Activated T-cell treated with anti-CD3 and anti-CD28 coated beads, Interleukin-2, amount 50 U/mL, for 24 hours (primary cell): ENCODE measurements at regions not wholly inside any gene's neighbourhood (a gene's known extent, or its start where the extent isn't known, plus 50 kb on each side); places are given as distances from the start of the nearest gene placed in this dataset.

Experiments used
- DNase-seq: peaks from one replicate; pipeline ENCODE4 v3.0.0-alpha.2; 2020
- H3K27ac Mint-ChIP-seq: 2 replicates; pipeline ENCODE4 v1.8.0; 2020; ENCODE audit warnings: mild to moderate bottlenecking, mixed read lengths
- H3K27me3 Mint-ChIP-seq: 2 replicates; pipeline ENCODE4 v1.8.0; 2020; ENCODE audit warnings: mixed read lengths
- H3K36me3 Mint-ChIP-seq: 2 replicates; pipeline ENCODE4 v1.8.0; 2020; ENCODE audit warnings: low read depth, mixed read lengths
- H3K4me1 Mint-ChIP-seq: 2 replicates; pipeline ENCODE4 v1.8.0; 2020; ENCODE audit warnings: low read depth, mixed read lengths
- H3K4me3 Mint-ChIP-seq: 2 replicates; pipeline ENCODE4 v1.8.0; 2020; ENCODE audit warnings: mild to moderate bottlenecking, moderate library complexity, mixed read lengths
- H3K9me3 Mint-ChIP-seq: 2 replicates; pipeline ENCODE4 v1.8.0; 2020; ENCODE audit warnings: mixed read lengths

- Mint-ChIP-seq H3K4me1 (peaks cover 4% of the 10 kb centered on the region), H3K9me3 (no peaks in the 10 kb centered on the region), H3K36me3 (no peaks in the 10 kb centered on the region)
These were observed 166.4 kb upstream of the LRIG1 start for GRCh38 chr3:66667263-66667662.

GRCh38 chr3:66671291-66671690, 170.5 kb upstream of the LRIG1 start:
- H3K4me3 Mint-ChIP-seq, result no peak overlapping the region
- H3K9me3 Mint-ChIP-seq, result no peaks in the 10 kb centered on the region
- DNase-seq, result no peak
- no peaks in the 10 kb centered on the region for H3K27me3 Mint-ChIP-seq
- H3K27ac Mint-ChIP-seq, result no peak overlapping the region
- H3K4me1 Mint-ChIP-seq, result peaks cover 4% of the 10 kb centered on the region
- no peaks in the 10 kb centered on the region for H3K36me3 Mint-ChIP-seq

More at GRCh38 chr3:66667263-66667662, 166.4 kb upstream of the LRIG1 start:
- Mint-ChIP-seq H3K4me3 (no peak overlapping the region), H3K27me3 (no peaks in the 10 kb centered on the region), H3K27ac (no peak overlapping the region)
- no peak for DNase-seq

- Mint-ChIP-seq H3K27ac (no peak overlapping the region), H3K27me3 (no peaks in the 10 kb centered on the region), H3K9me3 (no peaks in the 10 kb centered on the region), H3K4me3 (no peak overlapping the region), H3K4me1 (peaks cover 4% of the 10 kb centered on the region), H3K36me3 (no peaks in the 10 kb centered on the region)
- no peak for DNase-seq
These were observed 172.0 kb upstream of the LRIG1 start for GRCh38 chr3:66672830-66673229.

GRCh38 chr3:66673293-66673692, 172.5 kb upstream of the LRIG1 start:
- no peak for DNase-seq
- no peak overlapping the region for H3K4me3 Mint-ChIP-seq
- H3K27me3 Mint-ChIP-seq, result no peaks in the 10 kb centered on the region
- no peaks in the 10 kb centered on the region for H3K36me3 Mint-ChIP-seq
- no peaks in the 10 kb centered on the region for H3K9me3 Mint-ChIP-seq
- H3K4me1 Mint-ChIP-seq, result peaks cover 4% of the 10 kb centered on the region
- H3K27ac Mint-ChIP-seq, result no peak overlapping the region

- Mint-ChIP-seq H3K9me3 (no peaks in the 10 kb centered on the region), H3K4me1 (peaks cover 4% of the 10 kb centered on the region), H3K27ac (no peak overlapping the region), H3K4me3 (no peak overlapping the region), H3K27me3 (peaks cover 9% of the 10 kb centered on the region), H3K36me3 (no peaks in the 10 kb centered on the region)
- DNase-seq, result no peak
These were observed 174.5 kb upstream of the LRIG1 start for GRCh38 chr3:66675366-66675765.

DNA sequence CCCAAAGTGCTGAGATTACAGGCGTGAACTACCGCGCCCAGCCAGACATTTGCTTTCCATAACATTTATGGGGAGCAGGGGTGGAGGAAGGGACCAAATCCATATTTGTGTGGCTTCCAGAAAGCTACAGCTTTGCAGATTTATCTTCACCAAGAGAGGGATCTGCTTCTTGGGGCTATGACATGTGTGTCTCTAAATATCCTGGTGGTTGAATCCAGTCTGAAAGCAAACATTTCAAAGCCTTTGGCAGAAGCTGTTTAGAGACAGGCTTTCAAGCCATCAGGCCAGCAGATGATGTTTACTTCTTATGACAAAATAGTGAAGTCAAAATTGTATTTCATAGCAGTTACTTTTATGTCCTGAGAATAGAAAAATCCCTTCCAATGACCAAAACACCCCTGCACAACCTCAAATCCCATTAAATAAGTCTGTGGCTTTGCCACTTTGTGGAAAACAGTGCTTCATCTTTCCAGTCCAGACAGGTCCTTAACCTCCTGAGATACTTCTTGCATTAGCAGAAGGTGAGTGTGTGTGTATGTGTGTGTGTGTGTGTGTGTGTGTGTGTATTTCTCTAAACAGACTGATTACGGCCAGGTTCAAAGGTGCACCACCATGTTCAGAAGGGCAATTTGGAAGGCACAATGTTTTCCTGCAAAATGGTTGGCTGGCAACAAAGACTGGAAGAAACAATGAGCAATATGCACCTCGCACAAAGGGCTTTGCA, 191.4 kb upstream of the LRIG1 start:
- no peaks in the 10 kb centered on the region for H3K4me1 Mint-ChIP-seq
- no peak overlapping the region for H3K4me3 Mint-ChIP-seq
- H3K27ac Mint-ChIP-seq, result no peak overlapping the region
- peaks cover 13% of the 10 kb centered on the region for H3K27me3 Mint-ChIP-seq
- DNase-seq, result no peak
- H3K9me3 Mint-ChIP-seq, result no peaks in the 10 kb centered on the region
- H3K36me3 Mint-ChIP-seq, result no peaks in the 10 kb centered on the region

- H3K9me3 Mint-ChIP-seq, result no peaks in the 10 kb centered on the region
- H3K36me3 Mint-ChIP-seq, result no peaks in the 10 kb centered on the region
- no peak overlapping the region for H3K27ac Mint-ChIP-seq
- H3K27me3 Mint-ChIP-seq, result peaks cover 13% of the 10 kb centered on the region
- H3K4me1 Mint-ChIP-seq, result no peaks in the 10 kb centered on the region
- no peak for DNase-seq
- no peak overlapping the region for H3K4me3 Mint-ChIP-seq
These were observed 191.9 kb upstream of the LRIG1 start for GRCh38 chr3:66692766-66693150.

GRCh38 chr3:66693461-66694031, 192.7 kb upstream of the LRIG1 start:
- Mint-ChIP-seq H3K27ac (no peak overlapping the region), H3K9me3 (no peaks in the 10 kb centered on the region), H3K4me3 (no peak overlapping the region), H3K27me3 (peaks cover 13% of the 10 kb centered on the region), H3K4me1 (no peaks in the 10 kb centered on the region), H3K36me3 (no peaks in the 10 kb centered on the region)
- no peak for DNase-seq

GRCh38 chr3:66702126-66702525, 201.3 kb upstream of the LRIG1 start:
- Mint-ChIP-seq H3K27ac (no peak overlapping the region), H3K4me3 (no peak overlapping the region), H3K9me3 (no peaks in the 10 kb centered on the region), H3K27me3 (no peaks in the 10 kb centered on the region), H3K4me1 (no peaks in the 10 kb centered on the region), H3K36me3 (no peaks in the 10 kb centered on the region)
- DNase-seq, result no peak

- Mint-ChIP-seq H3K4me1 (no peaks in the 10 kb centered on the region), H3K27ac (no peak overlapping the region), H3K4me3 (no peak overlapping the region), H3K9me3 (no peaks in the 10 kb centered on the region), H3K27me3 (peaks cover 7% of the 10 kb centered on the region), H3K36me3 (no peaks in the 10 kb centered on the region)
- DNase-seq, result no peak
These were observed 202.7 kb upstream of the LRIG1 start for GRCh38 chr3:66703501-66703900.

GRCh38 chr3:66705076-66705475, 204.3 kb upstream of the LRIG1 start:
- DNase-seq, result no peak
- H3K27ac Mint-ChIP-seq, result no peak overlapping the region
- no peak overlapping the region for H3K4me3 Mint-ChIP-seq
- no peaks in the 10 kb centered on the region for H3K4me1 Mint-ChIP-seq
- H3K27me3 Mint-ChIP-seq, result peaks cover 7% of the 10 kb centered on the region
- no peaks in the 10 kb centered on the region for H3K9me3 Mint-ChIP-seq
- H3K36me3 Mint-ChIP-seq, result no peaks in the 10 kb centered on the region

DNA sequence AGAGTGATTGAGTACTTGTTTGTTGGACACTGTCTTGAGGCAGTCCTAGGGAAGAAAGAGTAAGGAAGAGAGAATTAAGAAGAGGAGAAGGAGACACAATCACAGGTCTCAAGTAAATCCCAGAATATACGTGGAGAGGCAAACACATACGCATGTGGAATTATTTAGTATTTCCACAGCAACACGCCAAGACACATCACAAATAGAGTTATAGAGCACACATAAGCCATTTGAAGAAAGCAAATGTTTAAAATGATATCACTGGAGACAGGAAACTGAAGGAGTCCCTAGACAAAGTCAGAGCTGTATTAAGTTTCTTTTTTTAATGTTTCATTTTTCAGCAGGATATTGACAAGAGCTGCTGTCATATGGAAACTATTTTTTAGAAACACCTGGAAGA, 206.1 kb upstream of the LRIG1 start:
- peaks cover 7% of the 10 kb centered on the region for H3K27me3 Mint-ChIP-seq
- no peak overlapping the region for H3K4me3 Mint-ChIP-seq
- H3K4me1 Mint-ChIP-seq, result no peaks in the 10 kb centered on the region
- H3K27ac Mint-ChIP-seq, result no peak overlapping the region
- no peaks in the 10 kb centered on the region for H3K9me3 Mint-ChIP-seq
- no peak for DNase-seq
- H3K36me3 Mint-ChIP-seq, result no peaks in the 10 kb centered on the region

- no peak overlapping the region for H3K27ac Mint-ChIP-seq
- no peaks in the 10 kb centered on the region for H3K4me1 Mint-ChIP-seq
- no peaks in the 10 kb centered on the region for H3K36me3 Mint-ChIP-seq
- no peak overlapping the region for H3K4me3 Mint-ChIP-seq
- H3K9me3 Mint-ChIP-seq, result no peaks in the 10 kb centered on the region
- peaks cover 7% of the 10 kb centered on the region for H3K27me3 Mint-ChIP-seq
- no peak for DNase-seq
These were observed 208.7 kb upstream of the LRIG1 start for GRCh38 chr3:66709532-66709931.

- Mint-ChIP-seq H3K4me1 (no peaks in the 10 kb centered on the region), H3K27me3 (peaks cover 7% of the 10 kb centered on the region), H3K4me3 (no peak overlapping the region), H3K36me3 (no peaks in the 10 kb centered on the region), H3K27ac (no peak overlapping the region), H3K9me3 (no peaks in the 10 kb centered on the region)
- no peak for DNase-seq
These were observed 211.4 kb upstream of the LRIG1 start for GRCh38 chr3:66712210-66712609.

GRCh38 chr3:66713921-66714320, 213.1 kb upstream of the LRIG1 start:
- Mint-ChIP-seq H3K27me3 (no peaks in the 10 kb centered on the region), H3K9me3 (no peaks in the 10 kb centered on the region), H3K36me3 (no peaks in the 10 kb centered on the region), H3K4me3 (no peak overlapping the region), H3K4me1 (no peaks in the 10 kb centered on the region), H3K27ac (no peak overlapping the region)
- DNase-seq, result no peak
